IPS DF 6.9 (cell line): ENCODE measurements at regions not wholly inside any gene's neighbourhood (a gene's known extent, or its start where the extent isn't known, plus 50 kb on each side); places are given as distances from the start of the nearest gene placed in this dataset.

ENCODE experiments used
- DNase-seq: peaks from one replicate; pipeline ENCODE4 v3.0.0-alpha.2; 2013; ENCODE audit warnings: low read depth, low spot score
- H3K27ac ChIP-seq: one replicate; pipeline ENCODE4 v1.5.1; 2013; ENCODE audit warnings: low read length, control low read depth
- H3K27me3 ChIP-seq: 2 replicates; pipeline ENCODE4 v1.6.1; 2013; ENCODE audit warnings: mild to moderate bottlenecking, low read length; ENCODE audit not compliant: control insufficient read depth, insufficient read depth
- H3K36me3 ChIP-seq: 2 replicates; pipeline ENCODE4 v1.6.1; 2013; ENCODE audit warnings: low read length; ENCODE audit not compliant: control insufficient read depth, insufficient read depth
- H3K4me1 ChIP-seq: 2 replicates; pipeline ENCODE4 v1.6.1; 2013; ENCODE audit warnings: low read length; ENCODE audit not compliant: control insufficient read depth, insufficient read depth
- H3K4me3 ChIP-seq: 2 replicates; pipeline ENCODE4 v1.5.1; 2013; ENCODE audit warnings: mild to moderate bottlenecking, low read length
- H3K9me3 ChIP-seq: 2 replicates; pipeline ENCODE4 v1.6.1; 2013; ENCODE audit warnings: low read length, inconsistent platforms; ENCODE audit not compliant: control insufficient read depth, insufficient read depth
- WGBS: extraction: QIAGEN DNeasy Blood & Tissue Kit; methylation state at CpG from one replicate; pipeline ENCODE4 v1.1.7; 2013; ENCODE audit warnings: mixed read lengths, missing lambda C conversion rate; ENCODE audit not compliant: insufficient read length, insufficient coverage; 5-methylcytosine and 5-hydroxymethylcytosine counted together

DNA sequence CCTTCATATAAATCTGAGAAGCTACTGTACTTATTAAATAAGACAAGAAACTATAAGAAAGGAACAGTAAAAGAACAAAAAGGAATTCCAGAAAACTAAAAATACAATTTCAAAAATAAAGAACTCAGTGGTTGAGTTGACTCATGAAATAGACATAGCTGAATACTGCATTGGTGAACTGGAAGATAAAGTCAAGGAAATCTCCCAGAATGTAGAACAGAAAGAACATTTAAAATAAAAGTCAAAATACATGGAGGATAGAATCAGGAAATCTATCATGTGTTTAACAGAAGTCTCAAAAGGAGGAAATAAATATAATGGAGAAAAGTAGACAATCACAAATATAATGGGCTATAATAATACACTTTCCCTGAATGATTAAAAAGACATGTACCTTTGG is 136.4 kb upstream of the PMFBP1 start:
- no peaks in the 10 kb centered on the region for H3K9me3 ChIP-seq
- no peak overlapping the region for H3K4me3 ChIP-seq
- H3K27ac ChIP-seq = no peak overlapping the region
- no peak for DNase-seq
- no peaks in the 10 kb centered on the region for H3K4me1 ChIP-seq
- H3K36me3 ChIP-seq = no peaks in the 10 kb centered on the region
- no peaks in the 10 kb centered on the region for H3K27me3 ChIP-seq

- H3K27me3 ChIP-seq = no peaks in the 10 kb centered on the region
- no peaks in the 10 kb centered on the region for H3K9me3 ChIP-seq
- H3K4me3 ChIP-seq = no peak overlapping the region
- H3K27ac ChIP-seq = no peak overlapping the region
- no peaks in the 10 kb centered on the region for H3K36me3 ChIP-seq
- no peaks in the 10 kb centered on the region for H3K4me1 ChIP-seq
- DNase-seq = no peak
- whole genome bisulfite sequencing = no CpG with 5 or more reads among the region's 2 CpGs
These were observed 130.4 kb upstream of the PMFBP1 start for GRCh38 chr16:72302332-72302731.

DNA sequence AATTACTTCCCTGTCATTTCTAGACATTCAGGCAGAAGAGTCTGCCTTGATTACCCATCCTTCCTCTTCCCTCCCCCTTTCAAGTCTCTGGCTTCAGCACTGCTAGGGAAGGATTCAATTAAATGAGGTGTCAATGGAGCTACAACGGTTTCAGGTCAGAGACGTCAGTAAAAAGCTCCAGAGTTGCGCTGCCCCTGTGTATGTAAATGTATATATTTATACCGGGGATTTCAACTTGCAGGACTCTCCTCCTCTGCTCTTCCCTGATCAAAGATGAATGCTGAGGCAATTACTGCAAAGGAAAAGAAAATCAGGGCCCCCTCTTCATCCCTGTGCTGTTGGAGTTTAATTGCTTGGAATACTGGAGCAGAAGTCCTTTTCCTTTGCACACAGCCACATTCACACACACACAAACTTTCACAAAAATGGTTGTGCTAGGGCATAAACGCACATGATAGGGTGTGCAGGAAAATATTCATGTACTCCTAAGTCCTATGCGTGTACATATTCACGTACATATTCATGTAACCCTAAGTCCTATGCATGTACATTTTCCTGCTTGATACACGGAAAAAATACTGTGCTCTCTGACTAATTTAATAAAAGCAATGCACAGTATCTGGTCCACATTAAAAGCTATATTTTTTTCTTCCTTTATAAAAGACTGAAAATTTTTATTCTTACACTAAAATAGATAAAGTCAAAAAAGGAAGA is 129.7 kb upstream of the PMFBP1 start:
- Histone ChIP-seq H3K4me3 (no peak overlapping the region), H3K27ac (no peak overlapping the region), H3K9me3 (no peaks in the 10 kb centered on the region), H3K27me3 (no peaks in the 10 kb centered on the region), H3K36me3 (no peaks in the 10 kb centered on the region), H3K4me1 (no peaks in the 10 kb centered on the region)
- no CpG with 5 or more reads among the region's 8 CpGs for WGBS
- no peak for DNase-seq

DNA sequence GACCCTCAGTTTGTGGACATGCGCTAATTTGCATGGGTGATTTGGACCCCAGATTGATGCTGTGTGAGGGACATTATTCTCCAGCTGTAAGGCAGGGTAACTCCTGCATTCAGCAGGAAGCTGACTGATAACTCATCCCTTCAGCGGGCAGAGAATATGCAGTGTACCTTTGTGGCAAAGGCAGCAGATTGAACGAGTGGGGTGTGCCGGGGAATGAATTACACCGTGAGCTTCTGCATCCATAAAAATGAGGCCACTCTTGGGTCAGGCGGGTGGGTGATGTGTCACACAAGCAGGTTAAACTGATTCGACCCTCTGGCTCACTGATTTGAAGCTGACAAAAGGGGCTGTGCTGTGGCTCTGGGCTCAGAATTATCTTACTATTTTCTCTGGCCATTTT is 128.9 kb upstream of the PMFBP1 start:
- Histone ChIP-seq H3K27me3 (no peaks in the 10 kb centered on the region), H3K4me3 (no peak overlapping the region), H3K4me1 (no peaks in the 10 kb centered on the region), H3K9me3 (no peaks in the 10 kb centered on the region), H3K36me3 (no peaks in the 10 kb centered on the region), H3K27ac (no peak overlapping the region)
- no CpG with 5 or more reads among the region's 7 CpGs for WGBS
- DNase-seq = no peak

DNA sequence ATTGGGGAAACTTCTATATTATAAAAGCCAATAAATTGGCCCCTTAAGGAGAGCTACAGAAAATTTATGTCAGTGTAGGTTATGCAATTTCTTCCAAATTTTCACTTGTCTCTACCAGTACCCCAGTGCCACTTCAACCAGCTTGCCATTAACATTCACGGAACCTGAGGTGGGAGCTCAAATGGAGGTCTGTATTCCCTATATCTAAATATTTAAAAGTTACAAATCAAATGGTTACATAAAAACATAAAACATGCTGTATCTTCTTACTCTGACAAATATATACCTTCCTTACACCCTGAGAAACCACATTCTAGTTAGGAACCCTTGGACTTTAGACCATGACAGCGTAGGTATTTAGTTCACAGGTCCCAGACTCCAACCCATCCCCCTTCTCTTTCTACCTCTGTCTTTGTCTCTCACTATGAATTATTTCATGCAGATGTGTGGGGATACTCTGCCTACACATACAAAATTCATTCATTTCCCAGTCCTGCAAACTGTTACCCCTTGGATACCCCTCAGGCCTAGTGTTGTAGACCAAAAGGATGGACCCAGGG is 127.8 kb upstream of the PMFBP1 start:
- no peaks in the 10 kb centered on the region for H3K4me1 ChIP-seq
- no peaks in the 10 kb centered on the region for H3K27me3 ChIP-seq
- no peak overlapping the region for H3K27ac ChIP-seq
- H3K9me3 ChIP-seq = no peaks in the 10 kb centered on the region
- H3K36me3 ChIP-seq = no peaks in the 10 kb centered on the region
- no CpG with 5 or more reads among the region's 2 CpGs for WGBS
- DNase-seq = no peak
- H3K4me3 ChIP-seq = no peak overlapping the region

DNA sequence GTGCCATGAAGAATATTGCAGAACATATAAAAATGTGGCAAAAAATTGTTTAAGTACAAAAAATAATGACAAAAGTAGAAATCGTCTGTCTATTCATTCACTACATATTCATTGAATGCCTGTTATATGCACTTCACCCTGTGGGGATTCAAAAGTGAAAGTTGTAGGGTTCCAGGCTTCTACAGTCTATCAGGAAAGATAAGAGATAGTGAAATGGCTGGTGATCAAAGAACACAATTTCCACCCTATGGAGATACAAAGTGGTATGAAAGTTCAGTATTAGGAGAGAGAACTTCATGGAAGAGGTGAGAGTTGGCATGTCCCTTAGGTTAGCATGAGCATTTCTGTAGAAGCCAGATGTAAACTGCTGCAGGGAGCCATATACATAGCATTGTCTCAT is 127.0 kb upstream of the PMFBP1 start:
- no peaks in the 10 kb centered on the region for H3K36me3 ChIP-seq
- no peaks in the 10 kb centered on the region for H3K9me3 ChIP-seq
- no peaks in the 10 kb centered on the region for H3K27me3 ChIP-seq
- no peak overlapping the region for H3K27ac ChIP-seq
- no CpG with 5 or more reads among the region's 1 CpG for WGBS
- H3K4me1 ChIP-seq = no peaks in the 10 kb centered on the region
- no peak overlapping the region for H3K4me3 ChIP-seq
- no peak for DNase-seq

- H3K27me3 ChIP-seq = no peaks in the 10 kb centered on the region
- H3K4me3 ChIP-seq = no peak overlapping the region
- H3K9me3 ChIP-seq = no peaks in the 10 kb centered on the region
- H3K4me1 ChIP-seq = no peaks in the 10 kb centered on the region
- no peak for DNase-seq
- no peaks in the 10 kb centered on the region for H3K36me3 ChIP-seq
- no peak overlapping the region for H3K27ac ChIP-seq
These were observed 124.0 kb upstream of the PMFBP1 start for GRCh38 chr16:72295914-72296313.

- no peaks in the 10 kb centered on the region for H3K36me3 ChIP-seq
- no peaks in the 10 kb centered on the region for H3K9me3 ChIP-seq
- no peaks in the 10 kb centered on the region for H3K27me3 ChIP-seq
- no peak overlapping the region for H3K4me3 ChIP-seq
- H3K4me1 ChIP-seq = no peaks in the 10 kb centered on the region
- H3K27ac ChIP-seq = no peak overlapping the region
- DNase-seq = no peak
These were observed 119.6 kb upstream of the PMFBP1 start for GRCh38 chr16:72291531-72291981.

DNA sequence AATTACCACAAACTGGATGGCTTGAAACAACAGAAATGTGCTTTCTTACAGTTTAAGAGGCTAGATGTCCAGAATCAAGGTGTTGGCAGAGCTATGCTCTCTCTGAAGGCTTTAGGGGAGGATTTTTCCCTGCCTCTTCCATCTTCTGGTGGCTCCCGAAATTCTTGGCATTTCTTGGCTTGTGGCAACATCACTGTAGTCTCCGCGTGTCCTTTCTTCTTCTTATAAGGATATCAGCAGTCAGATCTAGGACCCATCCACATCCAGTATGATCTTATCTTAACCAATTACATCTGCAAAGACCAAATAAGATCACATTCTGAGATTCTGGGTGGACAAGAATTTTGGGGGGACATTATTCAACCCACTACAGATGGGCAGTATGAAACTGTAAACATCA is 119.2 kb upstream of the PMFBP1 start:
- no peak for DNase-seq
- Histone ChIP-seq H3K36me3 (no peaks in the 10 kb centered on the region), H3K27me3 (no peaks in the 10 kb centered on the region), H3K4me1 (no peaks in the 10 kb centered on the region), H3K27ac (no peak overlapping the region), H3K4me3 (no peak overlapping the region), H3K9me3 (no peaks in the 10 kb centered on the region)
- WGBS = no CpG with 5 or more reads among the region's 3 CpGs

DNA sequence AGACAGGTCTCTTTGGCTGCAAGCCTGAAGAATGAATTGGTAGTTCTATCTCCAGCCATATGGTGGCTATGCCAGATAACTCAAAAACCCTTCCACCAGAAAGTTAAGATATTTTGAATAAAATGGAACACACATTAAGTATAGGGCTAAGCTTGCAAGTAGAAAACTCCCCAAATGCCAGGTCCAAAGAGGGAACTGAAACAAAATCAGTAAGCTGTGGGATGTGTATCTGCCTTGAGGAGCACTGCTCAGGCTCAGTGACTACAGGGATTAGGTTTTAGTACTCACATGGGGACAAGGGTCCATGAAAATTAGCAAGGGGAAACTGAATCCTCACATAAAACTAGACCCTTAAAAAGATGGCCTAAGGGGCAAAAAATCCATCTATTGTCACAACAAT is 115.7 kb upstream of the PMFBP1 start:
- Histone ChIP-seq H3K27ac (no peak overlapping the region), H3K9me3 (no peaks in the 10 kb centered on the region), H3K27me3 (no peaks in the 10 kb centered on the region), H3K36me3 (no peaks in the 10 kb centered on the region), H3K4me1 (peaks cover 6% of the 10 kb centered on the region; the same call in 1 of the 2 replicates), H3K4me3 (no peak overlapping the region)
- no peak for DNase-seq

DNA sequence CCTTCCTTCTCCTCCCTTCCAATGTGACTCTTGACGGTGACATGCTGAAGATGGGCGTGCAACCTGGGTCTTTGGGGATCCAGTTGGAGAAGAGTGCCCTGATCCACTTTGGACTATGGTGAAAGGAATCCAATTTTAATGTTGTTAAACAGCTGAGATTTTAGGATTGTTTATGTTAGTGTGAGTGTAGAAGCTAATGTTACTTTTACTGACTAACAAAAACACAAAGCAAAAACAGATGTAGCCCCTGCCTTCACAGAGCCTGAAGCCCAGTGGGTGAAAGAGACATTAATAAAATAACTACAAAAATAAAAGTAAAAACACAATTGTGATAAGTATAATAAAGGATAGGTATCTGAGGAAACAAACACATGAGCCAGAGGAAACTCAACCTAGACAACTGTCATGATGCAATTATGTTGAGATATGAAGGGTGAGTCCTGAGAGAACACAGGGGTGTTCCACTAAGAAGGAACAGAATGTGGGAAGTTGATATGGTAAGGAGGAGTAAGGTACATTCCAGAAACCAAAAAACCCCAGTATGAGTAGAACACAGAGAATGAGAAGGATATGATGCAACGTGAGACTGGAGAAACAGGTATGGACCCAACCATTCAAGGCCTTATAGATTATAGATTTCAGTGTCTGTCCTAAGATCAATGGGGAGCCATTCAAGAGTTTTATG is 115.1 kb upstream of the PMFBP1 start:
- WGBS = no CpG with 5 or more reads among the region's 3 CpGs

More for the DNA sequence above, 115.1 kb upstream of the PMFBP1 start:
- DNase-seq = no peak
- peaks cover 6% of the 10 kb centered on the region; the same call in 1 of the 2 replicates for H3K4me1 ChIP-seq
- H3K27ac ChIP-seq = no peak overlapping the region
- H3K36me3 ChIP-seq = no peaks in the 10 kb centered on the region
- H3K9me3 ChIP-seq = no peaks in the 10 kb centered on the region
- H3K4me3 ChIP-seq = no peak overlapping the region
- H3K27me3 ChIP-seq = no peaks in the 10 kb centered on the region
